ENCODE measurements at regions not wholly inside any gene's neighbourhood (a gene's known extent, or its start where the extent isn't known, plus 50 kb on each side); places are given as distances from the start of the nearest gene placed in this dataset.

- ChIA-PET CTCF (no interaction called here), POLR2A (ENCODE audit: low non-redundant PET) (no interaction called here)
- no peak overlapping the region for H3K27ac ChIP-seq
- TF ChIP-seq, protein P1, sequence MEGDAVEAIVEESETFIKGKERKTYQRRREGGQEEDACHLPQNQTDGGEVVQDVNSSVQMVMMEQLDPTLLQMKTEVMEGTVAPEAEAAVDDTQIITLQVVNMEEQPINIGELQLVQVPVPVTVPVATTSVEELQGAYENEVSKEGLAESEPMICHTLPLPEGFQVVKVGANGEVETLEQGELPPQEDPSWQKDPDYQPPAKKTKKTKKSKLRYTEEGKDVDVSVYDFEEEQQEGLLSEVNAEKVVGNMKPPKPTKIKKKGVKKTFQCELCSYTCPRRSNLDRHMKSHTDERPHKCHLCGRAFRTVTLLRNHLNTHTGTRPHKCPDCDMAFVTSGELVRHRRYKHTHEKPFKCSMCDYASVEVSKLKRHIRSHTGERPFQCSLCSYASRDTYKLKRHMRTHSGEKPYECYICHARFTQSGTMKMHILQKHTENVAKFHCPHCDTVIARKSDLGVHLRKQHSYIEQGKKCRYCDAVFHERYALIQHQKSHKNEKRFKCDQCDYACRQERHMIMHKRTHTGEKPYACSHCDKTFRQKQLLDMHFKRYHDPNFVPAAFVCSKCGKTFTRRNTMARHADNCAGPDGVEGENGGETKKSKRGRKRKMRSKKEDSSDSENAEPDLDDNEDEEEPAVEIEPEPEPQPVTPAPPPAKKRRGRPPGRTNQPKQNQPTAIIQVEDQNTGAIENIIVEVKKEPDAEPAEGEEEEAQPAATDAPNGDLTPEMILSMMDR (conservative IDR thresholded peaks at IDR 0.05; ENCODE audit: low read depth), result no peak
- DNase-seq (ENCODE audit: low spot score), result no peak
Measured at GRCh38 chr14:39615352-39615751, 183.1 kb upstream of the FBXO33 start.

- POLR2A ChIA-PET (ENCODE audit: low non-redundant PET), result no interaction called here
- TF ChIP-seq, protein P1 (conservative IDR thresholded peaks at IDR 0.05; ENCODE audit: low read depth), result no peak
- no peak for DNase-seq (ENCODE audit: low spot score)
- CTCF ChIA-PET, result no interaction called here
- no peak overlapping the region for H3K27ac ChIP-seq
Measured at GRCh38 chr14:39614297-39614923, 182.2 kb upstream of the FBXO33 start.

- TF ChIP-seq, protein P1 (conservative IDR thresholded peaks at IDR 0.05; ENCODE audit: low read depth), result no peak
- no peak overlapping the region for H3K27ac ChIP-seq
- DNase-seq (ENCODE audit: low spot score), result no peak
- ChIA-PET CTCF (no interaction called here), POLR2A (ENCODE audit: low non-redundant PET) (no interaction called here)
Measured at GRCh38 chr14:39609119-39609518, 176.9 kb upstream of the FBXO33 start.

- TF ChIP-seq, protein P1 (conservative IDR thresholded peaks at IDR 0.05; ENCODE audit: low read depth), result no peak
- H3K27ac ChIP-seq, result no peak overlapping the region
- no peak for DNase-seq (ENCODE audit: low spot score)
- CTCF ChIA-PET, result no interaction called here
- POLR2A ChIA-PET (ENCODE audit: low non-redundant PET), result no interaction called here
Measured at GRCh38 chr14:39607978-39608377, 175.7 kb upstream of the FBXO33 start.

GRCh38 chr14:39603942-39604341, 171.7 kb upstream of the FBXO33 start:
- H3K27ac ChIP-seq, result no peak overlapping the region
- POLR2A ChIA-PET (ENCODE audit: low non-redundant PET), result no interaction called here
- TF ChIP-seq, protein P1 (conservative IDR thresholded peaks at IDR 0.05; ENCODE audit: low read depth), result no peak
- CTCF ChIA-PET, result no interaction called here
- no peak for DNase-seq (ENCODE audit: low spot score)

DNA sequence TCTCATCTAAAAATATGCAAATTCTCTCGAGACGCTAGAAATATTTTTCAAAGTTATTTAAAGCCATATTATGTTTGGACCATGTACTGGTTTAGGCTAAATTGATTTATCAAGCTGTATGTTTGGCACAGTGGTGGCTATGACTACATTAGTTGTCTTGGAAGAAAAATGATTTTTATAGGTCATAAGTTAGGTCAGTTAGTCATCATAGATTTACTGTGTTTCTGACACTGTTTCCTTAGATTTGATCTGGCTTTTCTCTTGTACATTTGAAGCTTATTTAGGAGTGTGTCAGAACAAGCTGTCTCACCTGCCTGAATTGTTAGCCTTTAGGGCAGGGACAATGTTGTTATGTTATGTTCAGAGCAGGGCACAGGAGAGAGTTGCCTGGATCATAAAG, 161.1 kb upstream of the FBXO33 start:
- ChIA-PET CTCF (interaction anchor here (0.7 kb wide), 1 partner anchor 144 kb away, joined by 4 read pairs; no protein-coding TSS in a partner anchor), POLR2A (ENCODE audit: low non-redundant PET) (no interaction called here)
- DNase-seq (ENCODE audit: low spot score), result no peak
- TF ChIP-seq, protein P1 (conservative IDR thresholded peaks at IDR 0.05; ENCODE audit: low read depth), result no peak
- H3K27ac ChIP-seq, result no peak overlapping the region

All from RWPE1 (cell line).